HEK293 (cell line): ENCODE measurements at regions not wholly inside any gene's neighbourhood (a gene's known extent, or its start where the extent isn't known, plus 50 kb on each side); places are given as distances from the start of the nearest gene placed in this dataset.

Experiments used
- CTCF ChIP-seq: fragments of 450-650 bp; formaldehyde crosslinking; IDR thresholded peaks from 2 replicates; pipeline ENCODE4 v1.5.1; 2016; ENCODE audit warnings: missing biosample characterization, missing genetic modification characterization
- PATZ1 ChIP-seq: fragments of 450-650 bp; formaldehyde crosslinking; IDR thresholded peaks from 2 replicates; pipeline ENCODE4 v1.5.1; 2016; ENCODE audit warnings: missing biosample characterization, missing genetic modification characterization

- TF ChIP-seq CTCF (no peak), PATZ1 (no peak)
These were observed 320.0 kb upstream of the ARRDC3 start for GRCh38 chr5:91703128-91703527.
